ENCODE measurements at regions not wholly inside any gene's neighbourhood (a gene's known extent, or its start where the extent isn't known, plus 50 kb on each side); places are given as distances from the start of the nearest gene placed in this dataset.

- TF ChIP-seq CTCF (conservative IDR thresholded peaks at IDR 0.05) (no peak), EZH2 (IDR thresholded peaks at IDR 0.05; ENCODE audit: low read depth) (no peak)
These were observed 54.1 kb upstream of the OPN4 start for GRCh38 chr10:86600296-86600695.
